ENCODE measurements at regions not wholly inside any gene's neighbourhood (a gene's known extent, or its start where the extent isn't known, plus 50 kb on each side); places are given as distances from the start of the nearest gene placed in this dataset.

DNA sequence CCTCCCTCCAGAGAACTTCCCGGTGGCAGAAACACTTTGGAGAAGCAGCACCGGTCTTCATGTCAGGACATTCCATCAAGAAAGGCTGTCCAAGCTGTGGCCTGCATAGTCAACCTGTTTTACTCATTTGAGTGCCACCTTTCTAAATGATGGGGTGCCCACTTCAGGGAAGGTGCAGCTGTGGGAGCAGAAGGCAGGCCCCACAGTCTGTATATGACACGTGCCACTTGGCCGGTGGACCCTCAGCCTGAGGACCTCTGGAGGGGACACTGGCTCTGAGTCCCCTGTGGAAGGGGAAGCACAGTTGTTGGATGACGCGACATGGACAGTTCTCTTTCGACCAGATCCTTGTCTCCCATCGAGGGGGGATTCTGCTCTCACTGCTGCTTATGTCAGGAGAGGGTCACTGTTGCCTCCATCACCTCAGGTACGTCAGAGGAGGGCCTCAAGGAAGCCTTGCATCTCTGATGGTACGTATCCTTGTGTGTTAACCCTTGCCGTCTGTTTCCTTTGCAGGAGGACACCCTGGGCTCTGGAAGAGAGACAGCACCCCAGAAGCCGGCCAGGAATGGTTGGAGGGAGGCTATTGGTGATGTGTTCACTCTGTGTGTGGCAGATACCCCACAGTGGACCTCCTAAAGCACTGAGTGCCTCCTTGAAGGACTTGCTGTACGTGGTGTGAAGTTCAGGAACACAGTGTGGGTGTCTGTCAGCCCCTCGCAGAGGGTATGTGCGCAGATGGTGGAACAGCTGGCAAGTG lies 132.1 kb upstream of the RTL1 start:
- no peak overlapping the region for H3K4me2 ChIP-seq (ENCODE audit: low read length)
- TF ChIP-seq TAF1 (IDR thresholded peaks at IDR 0.05; ENCODE audit: low read depth) (no peak), EP300 (conservative IDR thresholded peaks at IDR 0.05; ENCODE audit: poor library complexity, severe bottlenecking) (no peak), MXI1 (conservative IDR thresholded peaks at IDR 0.05; ENCODE audit: poor library complexity, severe bottlenecking) (no peak), EZH2 (IDR thresholded peaks at IDR 0.05; ENCODE audit: borderline replicate concordance, insufficient read depth, low read length, poor library complexity, severe bottlenecking) (no peak), POLR2AphosphoS5 (IDR thresholded peaks at IDR 0.05) (no peak), SMC3 (conservative IDR thresholded peaks at IDR 0.05; ENCODE audit: poor library complexity) (no peak), RAD21 (conservative IDR thresholded peaks at IDR 0.05) (no peak)
- TF ChIP-seq, protein P1, sequence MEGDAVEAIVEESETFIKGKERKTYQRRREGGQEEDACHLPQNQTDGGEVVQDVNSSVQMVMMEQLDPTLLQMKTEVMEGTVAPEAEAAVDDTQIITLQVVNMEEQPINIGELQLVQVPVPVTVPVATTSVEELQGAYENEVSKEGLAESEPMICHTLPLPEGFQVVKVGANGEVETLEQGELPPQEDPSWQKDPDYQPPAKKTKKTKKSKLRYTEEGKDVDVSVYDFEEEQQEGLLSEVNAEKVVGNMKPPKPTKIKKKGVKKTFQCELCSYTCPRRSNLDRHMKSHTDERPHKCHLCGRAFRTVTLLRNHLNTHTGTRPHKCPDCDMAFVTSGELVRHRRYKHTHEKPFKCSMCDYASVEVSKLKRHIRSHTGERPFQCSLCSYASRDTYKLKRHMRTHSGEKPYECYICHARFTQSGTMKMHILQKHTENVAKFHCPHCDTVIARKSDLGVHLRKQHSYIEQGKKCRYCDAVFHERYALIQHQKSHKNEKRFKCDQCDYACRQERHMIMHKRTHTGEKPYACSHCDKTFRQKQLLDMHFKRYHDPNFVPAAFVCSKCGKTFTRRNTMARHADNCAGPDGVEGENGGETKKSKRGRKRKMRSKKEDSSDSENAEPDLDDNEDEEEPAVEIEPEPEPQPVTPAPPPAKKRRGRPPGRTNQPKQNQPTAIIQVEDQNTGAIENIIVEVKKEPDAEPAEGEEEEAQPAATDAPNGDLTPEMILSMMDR (IDR thresholded peaks at IDR 0.05; ENCODE audit: poor library complexity, severe bottlenecking) = no peak
- TF ChIP-seq, protein P2, sequence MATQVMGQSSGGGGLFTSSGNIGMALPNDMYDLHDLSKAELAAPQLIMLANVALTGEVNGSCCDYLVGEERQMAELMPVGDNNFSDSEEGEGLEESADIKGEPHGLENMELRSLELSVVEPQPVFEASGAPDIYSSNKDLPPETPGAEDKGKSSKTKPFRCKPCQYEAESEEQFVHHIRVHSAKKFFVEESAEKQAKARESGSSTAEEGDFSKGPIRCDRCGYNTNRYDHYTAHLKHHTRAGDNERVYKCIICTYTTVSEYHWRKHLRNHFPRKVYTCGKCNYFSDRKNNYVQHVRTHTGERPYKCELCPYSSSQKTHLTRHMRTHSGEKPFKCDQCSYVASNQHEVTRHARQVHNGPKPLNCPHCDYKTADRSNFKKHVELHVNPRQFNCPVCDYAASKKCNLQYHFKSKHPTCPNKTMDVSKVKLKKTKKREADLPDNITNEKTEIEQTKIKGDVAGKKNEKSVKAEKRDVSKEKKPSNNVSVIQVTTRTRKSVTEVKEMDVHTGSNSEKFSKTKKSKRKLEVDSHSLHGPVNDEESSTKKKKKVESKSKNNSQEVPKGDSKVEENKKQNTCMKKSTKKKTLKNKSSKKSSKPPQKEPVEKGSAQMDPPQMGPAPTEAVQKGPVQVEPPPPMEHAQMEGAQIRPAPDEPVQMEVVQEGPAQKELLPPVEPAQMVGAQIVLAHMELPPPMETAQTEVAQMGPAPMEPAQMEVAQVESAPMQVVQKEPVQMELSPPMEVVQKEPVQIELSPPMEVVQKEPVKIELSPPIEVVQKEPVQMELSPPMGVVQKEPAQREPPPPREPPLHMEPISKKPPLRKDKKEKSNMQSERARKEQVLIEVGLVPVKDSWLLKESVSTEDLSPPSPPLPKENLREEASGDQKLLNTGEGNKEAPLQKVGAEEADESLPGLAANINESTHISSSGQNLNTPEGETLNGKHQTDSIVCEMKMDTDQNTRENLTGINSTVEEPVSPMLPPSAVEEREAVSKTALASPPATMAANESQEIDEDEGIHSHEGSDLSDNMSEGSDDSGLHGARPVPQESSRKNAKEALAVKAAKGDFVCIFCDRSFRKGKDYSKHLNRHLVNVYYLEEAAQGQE (IDR thresholded peaks at IDR 0.05; ENCODE audit: borderline replicate concordance) = no peak
- H3K27ac ChIP-seq (ENCODE audit: low read length) = no peak overlapping the region
- H2AFZ ChIP-seq (ENCODE audit: low read depth, low read length) = no peak overlapping the region
- H3K9me3 ChIP-seq (ENCODE audit: low read length) = no peaks in the 10 kb centered on the region
- H3K79me2 ChIP-seq (replicated peaks; ENCODE audit: insufficient read depth, low read length) = no peaks in the 10 kb centered on the region
- no peak overlapping the region for H3K9ac ChIP-seq (ENCODE audit: low read length)
- H3K4me3 ChIP-seq (ENCODE audit: low read length) = no peak overlapping the region
- H3K27me3 ChIP-seq (ENCODE audit: insufficient read depth, low read depth, low read length) = no peaks in the 10 kb centered on the region
- H4K20me1 ChIP-seq (ENCODE audit: insufficient read depth) = no peaks in the 10 kb centered on the region
- H3K9me2 ChIP-seq (ENCODE audit: insufficient read depth, low read length) = no peaks in the 10 kb centered on the region
- H3K36me3 ChIP-seq (ENCODE audit: insufficient read depth, low read length) = no peaks in the 10 kb centered on the region
- H3F3A ChIP-seq (ENCODE audit: insufficient read depth, low read length, poor library complexity, severe bottlenecking) = no peaks in the 10 kb centered on the region

DNA sequence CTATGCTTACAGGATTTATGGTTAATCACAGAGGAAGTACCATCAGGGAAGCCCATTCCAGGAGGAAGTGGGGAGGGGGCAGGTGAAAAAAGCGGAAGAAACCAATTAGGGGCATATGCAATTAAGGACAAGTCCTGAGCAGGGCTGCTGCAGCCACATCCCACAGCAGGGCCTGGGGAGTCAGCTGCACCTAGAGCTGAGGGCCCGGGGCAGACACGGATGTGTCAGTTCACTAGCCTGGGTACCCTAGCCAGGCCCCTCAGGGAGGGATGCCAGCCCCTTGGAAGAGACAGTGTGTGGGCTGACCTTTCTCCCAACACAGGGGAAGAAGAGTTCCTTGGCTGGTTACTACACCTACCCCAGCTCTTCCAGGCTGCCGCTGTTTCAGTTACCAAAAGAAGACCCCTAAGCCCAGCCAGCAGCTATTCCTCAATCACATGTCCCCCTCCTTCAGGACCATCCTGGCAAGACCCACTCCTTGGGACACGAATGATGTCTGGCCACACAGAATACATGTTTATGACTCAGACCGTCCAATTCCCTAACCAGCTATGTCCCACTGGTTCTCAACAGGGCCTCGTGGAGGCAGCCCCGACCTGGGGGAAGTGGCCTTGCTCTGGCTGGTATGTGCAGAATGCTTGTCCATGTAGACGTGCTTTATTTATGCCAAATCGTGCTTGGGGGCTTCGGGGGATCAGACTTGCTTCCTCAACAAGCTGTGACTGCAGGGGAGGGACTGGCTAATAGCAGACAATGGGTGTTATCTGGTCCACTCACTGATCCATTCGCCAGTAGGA lies 133.7 kb upstream of the RTL1 start:
- H3K79me2 ChIP-seq (replicated peaks; ENCODE audit: insufficient read depth, low read length) = no peaks in the 10 kb centered on the region
- H3K36me3 ChIP-seq (ENCODE audit: insufficient read depth, low read length) = no peaks in the 10 kb centered on the region
- no peak overlapping the region for H3K9ac ChIP-seq (ENCODE audit: low read length)
- no peak overlapping the region for H3K4me2 ChIP-seq (ENCODE audit: low read length)
- no peaks in the 10 kb centered on the region for H3K9me3 ChIP-seq (ENCODE audit: low read length)
- H3F3A ChIP-seq (ENCODE audit: insufficient read depth, low read length, poor library complexity, severe bottlenecking) = no peaks in the 10 kb centered on the region
- H3K4me3 ChIP-seq (ENCODE audit: low read length) = no peak overlapping the region
- no peaks in the 10 kb centered on the region for H4K20me1 ChIP-seq (ENCODE audit: insufficient read depth)
- TF ChIP-seq, protein P2 (IDR thresholded peaks at IDR 0.05; ENCODE audit: borderline replicate concordance) = no peak
- TF ChIP-seq MXI1 (conservative IDR thresholded peaks at IDR 0.05; ENCODE audit: poor library complexity, severe bottlenecking) (no peak), EP300 (conservative IDR thresholded peaks at IDR 0.05; ENCODE audit: poor library complexity, severe bottlenecking) (no peak), SMC3 (conservative IDR thresholded peaks at IDR 0.05; ENCODE audit: poor library complexity) (no peak), TAF1 (IDR thresholded peaks at IDR 0.05; ENCODE audit: low read depth) (no peak), POLR2AphosphoS5 (IDR thresholded peaks at IDR 0.05) (no peak)
- TF ChIP-seq, protein P1 (IDR thresholded peaks at IDR 0.05; ENCODE audit: poor library complexity, severe bottlenecking) = no peak
- H3K9me2 ChIP-seq (ENCODE audit: insufficient read depth, low read length) = no peaks in the 10 kb centered on the region
- H3K27me3 ChIP-seq (ENCODE audit: insufficient read depth, low read depth, low read length) = no peaks in the 10 kb centered on the region
- H2AFZ ChIP-seq (ENCODE audit: low read depth, low read length) = no peak overlapping the region
- H3K27ac ChIP-seq (ENCODE audit: low read length) = no peak overlapping the region

Data from neural cell (in vitro differentiated cells).